Stimulated activated CD4-positive, alpha-beta T cell treated with anti-CD3 and anti-CD28 coated beads, Interleukin-4, amount 100 ng/mL, for 4 hours (primary cell): ENCODE measurements at regions not wholly inside any gene's neighbourhood (a gene's known extent, or its start where the extent isn't known, plus 50 kb on each side); places are given as distances from the start of the nearest gene placed in this dataset.

Experiments used
- DNase-seq, 2 experiments: peaks; one replicate each; pipeline ENCODE4 v3.0.0-alpha.2; 2020

DNA sequence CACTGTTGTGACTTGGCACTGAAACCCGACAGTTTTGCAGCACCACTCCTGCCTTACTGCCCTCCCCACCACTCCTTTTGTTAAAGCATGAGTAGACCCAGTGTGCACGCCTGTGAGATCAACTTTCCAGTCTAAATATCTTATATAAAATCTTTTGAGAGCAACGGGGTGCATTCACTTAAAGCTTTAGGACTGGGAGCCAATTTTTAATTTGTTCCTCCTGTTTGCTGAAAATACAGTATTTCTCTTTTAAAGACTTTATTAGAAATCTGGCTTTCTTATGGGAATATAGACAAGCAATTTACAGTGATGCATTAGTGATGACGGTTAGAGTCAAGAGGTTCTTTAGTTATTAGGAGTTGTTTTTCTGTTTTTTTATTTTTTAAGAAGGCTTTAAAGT lies 397.5 kb downstream of the TMEM167A start:
- DNase-seq: no peak

DNA sequence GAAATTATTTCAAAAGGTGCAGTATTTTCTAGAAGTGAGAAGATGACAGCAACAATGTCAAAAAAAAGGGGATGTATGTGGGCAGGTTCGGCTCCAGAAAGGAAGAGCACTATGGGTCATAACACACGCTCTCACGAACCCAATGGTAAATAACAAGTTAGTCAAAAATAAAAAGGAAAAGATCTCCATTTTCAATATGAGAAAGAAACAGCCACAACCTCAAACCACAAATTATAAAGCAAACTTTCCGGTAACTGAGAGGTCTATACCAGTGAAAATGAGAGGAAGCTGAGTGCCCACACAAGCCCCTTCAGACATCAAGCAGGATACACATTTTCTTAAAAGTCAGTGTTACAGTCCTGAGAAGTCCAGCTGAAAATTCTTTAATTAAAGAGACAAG lies 398.5 kb upstream of the RPS23 start:
- DNase-seq: no peak

DNA sequence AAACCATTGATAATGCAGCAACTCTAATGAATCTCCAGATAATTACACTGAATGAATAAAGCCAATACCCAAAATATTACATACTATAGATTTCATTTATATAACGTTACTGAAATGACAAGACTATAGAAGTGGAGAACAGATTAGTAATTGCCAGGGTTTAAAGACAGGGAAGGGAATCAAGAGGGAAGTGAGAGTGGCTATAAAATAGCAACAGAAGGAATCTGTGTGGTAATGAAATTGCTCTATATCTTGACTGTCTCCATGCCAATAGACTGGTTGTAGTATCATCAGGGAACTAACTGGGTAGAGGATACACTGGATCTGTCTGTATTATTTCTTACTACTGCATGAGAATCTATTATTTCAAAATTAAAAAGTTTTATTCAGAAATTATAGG lies 396.5 kb upstream of the RPS23 start:
- DNase-seq: no peak

DNA sequence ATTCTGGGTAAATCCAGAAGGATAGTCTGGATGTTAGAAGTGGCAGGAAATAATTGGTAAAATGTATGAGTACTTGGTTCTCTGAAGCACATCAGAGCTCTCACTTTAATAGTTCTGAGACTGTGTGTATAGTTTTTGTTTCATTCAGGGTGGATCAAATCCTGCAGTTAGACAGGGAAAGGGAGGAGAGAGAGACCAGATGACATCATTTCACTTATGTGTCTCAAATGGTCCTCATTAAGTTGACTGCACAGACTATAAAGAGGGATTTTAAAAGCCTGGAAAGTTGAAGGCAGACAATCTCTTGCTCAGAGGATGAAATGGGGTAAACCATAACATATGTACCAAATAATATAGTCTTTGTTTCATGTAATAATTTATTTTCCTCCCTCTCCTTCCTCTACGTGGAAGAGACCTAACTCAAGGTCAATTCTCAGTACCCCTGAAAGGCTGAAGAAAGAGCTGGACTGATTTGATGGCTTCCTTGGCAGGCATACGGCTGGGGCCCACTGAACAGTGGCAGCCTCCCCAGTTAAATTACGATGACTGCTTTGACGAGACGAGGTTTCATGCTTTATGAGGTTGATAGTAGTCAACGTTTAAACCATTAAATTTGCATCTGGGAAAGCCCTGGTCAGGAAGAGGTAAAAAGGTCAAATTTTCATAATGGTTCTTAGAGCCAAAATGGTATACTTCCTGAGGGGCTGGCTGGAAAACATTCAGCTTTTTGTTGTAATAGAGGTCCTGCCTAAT lies 395.1 kb upstream of the RPS23 start:
- DNase-seq: no peak

DNA sequence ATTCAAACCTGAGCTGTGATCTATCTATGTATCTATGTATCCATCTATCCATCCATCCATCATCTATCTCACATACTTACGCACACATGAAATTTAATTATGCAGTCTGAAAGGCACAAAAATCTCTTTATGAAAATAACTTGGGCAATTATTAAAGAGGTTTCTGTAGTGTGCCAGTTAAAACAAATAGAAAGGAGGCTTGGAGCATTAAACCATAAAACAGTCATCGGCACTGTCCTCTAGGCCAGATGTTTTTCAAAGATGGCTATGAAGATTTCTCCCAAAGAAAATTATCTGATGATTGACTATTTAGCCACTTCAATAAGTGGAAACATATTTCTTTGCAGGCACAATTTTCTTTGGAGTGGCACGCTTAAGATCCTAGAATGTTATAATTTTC lies 392.5 kb upstream of the RPS23 start:
- no peak for DNase-seq

DNA sequence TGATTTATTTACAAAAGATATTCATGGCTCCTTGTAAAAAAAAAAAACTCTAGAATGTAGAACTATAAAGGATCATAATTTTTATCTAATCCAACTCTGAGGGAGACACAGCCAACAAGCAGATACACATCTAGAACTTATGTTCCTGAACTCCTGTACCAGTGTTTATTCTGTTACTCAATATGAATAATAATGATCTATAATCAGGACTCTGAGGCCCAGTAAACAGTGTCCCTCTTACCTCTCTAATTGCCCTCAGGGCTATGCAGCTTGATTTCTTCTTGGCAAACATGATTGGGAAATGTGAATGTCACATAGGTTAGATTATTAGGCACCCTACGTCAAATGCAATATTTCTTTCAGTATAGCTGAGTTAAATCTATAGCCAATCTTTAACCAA lies 391.6 kb upstream of the RPS23 start:
- DNase-seq: no peak

DNA sequence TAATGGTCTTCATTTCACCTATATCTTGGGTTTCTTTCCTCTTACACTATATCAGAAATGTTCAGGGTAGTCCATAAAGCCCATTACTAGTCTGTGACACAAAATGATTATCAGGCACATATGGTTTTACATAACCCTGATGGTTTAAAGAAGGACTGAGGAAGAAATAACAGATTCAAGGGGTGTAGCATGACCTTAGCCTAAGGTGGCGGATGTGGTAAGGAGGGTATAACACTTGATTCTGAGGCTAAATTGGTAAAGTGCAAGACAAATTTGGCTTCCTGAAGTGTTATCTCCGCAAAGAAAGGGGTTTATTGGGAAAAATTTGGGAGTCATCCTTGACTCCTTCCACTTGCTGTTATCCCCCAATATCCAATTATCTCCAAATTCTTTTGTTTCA lies 388.2 kb upstream of the RPS23 start:
- DNase-seq: no peak

DNA sequence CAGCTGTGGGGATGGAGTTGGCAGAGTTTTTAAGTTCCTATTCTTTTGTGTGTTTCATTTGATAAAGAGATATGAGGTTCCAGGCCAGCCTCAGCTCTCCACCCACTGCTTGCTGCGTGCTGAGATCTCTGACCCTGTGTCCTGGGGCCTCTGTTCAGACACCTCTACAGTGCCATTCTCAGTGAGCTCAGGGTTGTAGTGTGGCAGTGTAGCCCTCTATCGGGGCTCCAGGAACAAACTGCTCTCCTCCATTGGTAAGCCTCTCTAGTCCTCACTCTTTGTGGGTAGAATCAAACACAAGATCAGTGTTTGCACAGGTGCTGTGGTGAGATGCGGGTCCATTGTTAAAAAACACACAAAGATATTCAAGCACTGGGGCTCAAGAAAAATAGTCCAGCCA lies 386.6 kb upstream of the RPS23 start:
- no peak for DNase-seq

DNA sequence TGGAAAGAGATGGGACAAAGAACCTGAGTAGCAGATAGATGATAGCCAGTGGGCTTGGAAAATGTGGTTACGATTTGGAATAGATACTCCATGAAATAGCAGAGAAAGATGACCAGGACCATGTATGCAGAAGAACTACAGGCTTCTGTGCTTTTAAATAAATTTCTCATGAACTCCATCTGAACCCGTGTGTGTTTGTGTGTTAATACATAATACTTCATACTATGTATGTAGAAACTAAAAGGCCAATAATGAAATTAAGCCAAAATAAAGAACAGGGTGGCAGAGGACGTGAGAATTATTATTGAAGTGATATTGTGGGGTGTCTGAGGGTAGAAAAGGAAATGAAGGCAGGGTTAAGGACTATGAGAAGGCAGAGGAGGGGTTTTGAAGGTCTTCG lies 385.1 kb upstream of the RPS23 start:
- DNase-seq: no peak

DNA sequence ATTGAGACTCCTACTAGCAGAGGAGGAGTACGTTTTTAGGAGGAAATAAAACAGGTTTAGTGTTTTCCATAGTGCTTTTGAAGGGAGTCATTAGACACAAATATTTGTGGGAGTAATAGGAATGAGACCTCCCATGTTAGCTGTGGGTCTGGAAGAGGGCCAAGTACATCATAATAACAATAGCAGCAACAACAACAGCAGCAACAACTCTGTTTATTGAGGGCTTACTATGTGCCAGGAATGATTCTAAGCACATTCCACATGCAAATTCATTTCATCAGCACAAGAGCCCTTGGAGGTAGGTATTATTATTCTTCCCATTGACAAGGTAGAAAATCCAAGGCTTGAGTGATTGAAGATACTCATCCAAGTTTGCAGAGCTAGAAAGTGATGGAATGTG lies 384.2 kb upstream of the RPS23 start:
- DNase-seq: no peak

DNA sequence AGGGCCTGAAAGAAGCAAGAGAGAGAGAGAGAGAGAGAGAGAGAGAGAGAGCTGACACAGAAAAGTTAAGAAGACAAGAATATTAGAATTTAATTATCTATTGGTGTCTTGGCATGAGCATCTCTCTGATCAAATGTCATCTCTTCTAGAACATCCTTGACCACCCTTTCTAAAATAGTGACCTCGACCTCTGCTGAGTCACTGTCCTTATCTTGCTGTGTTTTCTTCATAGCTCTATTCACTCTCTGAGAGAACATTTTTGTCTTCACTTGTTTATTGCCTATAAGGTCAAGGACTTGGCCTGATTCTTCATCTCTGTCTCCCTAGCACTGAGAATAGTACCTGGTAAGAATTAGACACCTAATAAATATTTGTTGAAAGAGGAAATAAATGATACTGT lies 383.8 kb upstream of the RPS23 start:
- no peak for DNase-seq

DNA sequence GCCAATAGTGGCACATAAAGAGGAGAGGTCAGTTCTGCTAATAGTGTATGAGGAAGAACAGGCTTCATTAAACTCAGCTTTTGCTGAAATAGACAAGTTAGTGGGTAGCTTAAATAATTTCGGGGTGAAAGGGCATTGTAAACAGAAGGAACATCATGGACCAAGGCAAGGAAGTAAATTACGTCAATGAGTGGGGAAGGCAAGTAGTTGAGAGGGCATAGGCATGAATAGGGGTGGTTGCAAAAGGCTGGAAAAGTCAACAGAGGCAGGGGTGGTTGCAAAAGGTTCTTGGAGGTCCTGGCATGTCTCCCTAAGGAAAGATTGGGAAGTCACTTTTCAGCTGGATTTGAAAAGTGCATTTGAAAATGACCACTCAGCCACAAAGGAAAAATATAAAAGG lies 383.3 kb upstream of the RPS23 start:
- no peak for DNase-seq

DNA sequence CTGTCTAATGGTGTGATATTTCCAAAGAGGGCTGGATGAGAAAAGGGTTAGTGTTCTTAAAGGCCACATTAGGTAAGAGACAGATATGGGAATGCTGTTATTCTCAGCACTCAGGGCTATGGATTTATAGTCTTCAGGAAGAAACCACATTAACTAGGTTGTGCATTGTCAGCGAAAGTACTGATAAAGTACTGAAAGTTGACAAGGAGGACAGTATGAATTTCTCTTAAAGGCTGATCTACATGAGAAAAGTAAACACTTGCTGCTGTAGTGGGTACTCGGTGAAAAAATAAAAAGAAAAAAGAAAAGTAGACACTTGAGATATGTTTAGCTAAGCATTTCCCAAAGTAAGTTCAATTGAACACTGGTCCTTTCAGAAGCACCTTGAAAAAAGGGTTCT lies 381.0 kb upstream of the RPS23 start:
- no peak for DNase-seq

DNA sequence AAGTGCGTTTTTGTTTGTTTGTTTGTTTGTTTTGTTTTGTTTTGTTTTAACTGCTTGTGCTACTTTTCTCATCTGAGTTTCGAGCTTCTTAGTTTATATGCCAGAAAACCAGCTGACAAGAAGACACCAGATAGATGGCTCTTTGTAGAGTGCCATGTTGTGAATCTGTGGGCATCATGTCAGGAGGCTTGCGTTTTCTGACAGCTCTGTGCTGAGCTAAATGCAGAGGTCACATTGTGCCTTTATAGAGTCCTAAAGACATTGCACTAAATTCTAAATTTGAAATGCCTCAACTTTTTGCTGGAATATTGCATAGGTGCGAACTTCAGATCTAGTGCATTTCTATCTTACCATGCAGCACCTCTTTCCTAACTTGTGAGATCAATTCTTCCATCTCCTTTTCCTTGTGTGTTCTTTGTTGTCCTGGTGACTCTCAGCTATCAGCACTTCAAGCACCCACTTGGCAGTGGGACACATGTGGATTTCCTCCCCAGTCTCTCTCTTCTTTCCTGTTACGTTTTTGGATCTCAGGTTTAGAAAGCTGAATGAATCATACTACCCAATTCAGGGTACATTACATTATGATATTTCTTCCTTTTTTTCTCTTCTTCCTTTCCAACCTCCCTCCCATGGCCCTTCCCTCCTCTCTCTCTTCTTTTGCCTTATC lies 379.0 kb upstream of the RPS23 start:
- DNase-seq: no peak

DNA sequence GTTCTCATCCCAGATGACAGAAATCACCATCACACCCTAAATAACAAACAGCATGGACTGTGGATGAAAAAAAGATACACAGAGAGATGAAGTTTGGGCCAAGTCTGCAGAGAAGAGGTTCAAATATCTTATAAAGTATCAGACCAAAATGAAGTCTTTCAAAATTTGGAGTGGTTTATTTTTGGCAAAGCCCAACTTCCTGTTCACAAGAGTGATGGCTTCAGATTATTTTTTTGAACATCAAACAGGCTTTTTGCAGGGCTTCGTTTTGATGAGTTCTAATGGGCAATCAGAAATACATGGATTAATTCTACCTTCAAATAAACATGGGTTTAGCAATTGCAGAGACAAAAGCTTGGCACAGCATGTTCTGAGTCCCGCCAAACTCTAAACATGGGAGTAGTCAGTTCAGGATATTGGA lies 378.2 kb upstream of the RPS23 start:
- DNase-seq: no peak

DNA sequence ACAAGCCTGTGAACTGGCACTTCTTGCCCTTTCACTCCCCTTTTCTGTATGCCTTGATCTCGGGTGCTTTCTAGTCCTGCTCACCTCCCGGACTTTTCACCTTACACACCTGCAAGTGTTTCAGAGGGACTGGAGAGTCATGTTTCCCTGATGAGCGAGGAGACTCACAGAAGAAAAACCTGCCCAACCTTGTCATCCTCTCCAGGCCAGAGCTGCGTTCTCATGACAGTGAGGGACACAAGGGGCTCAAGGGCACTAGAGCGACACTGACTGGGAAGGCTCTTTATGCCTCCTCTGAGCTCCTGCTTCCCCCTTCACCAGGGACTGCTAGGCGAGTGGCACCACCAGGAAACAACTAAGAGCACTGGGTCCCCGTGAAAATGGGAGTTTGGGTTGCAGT lies 376.9 kb upstream of the RPS23 start:
- no peak for DNase-seq

DNA sequence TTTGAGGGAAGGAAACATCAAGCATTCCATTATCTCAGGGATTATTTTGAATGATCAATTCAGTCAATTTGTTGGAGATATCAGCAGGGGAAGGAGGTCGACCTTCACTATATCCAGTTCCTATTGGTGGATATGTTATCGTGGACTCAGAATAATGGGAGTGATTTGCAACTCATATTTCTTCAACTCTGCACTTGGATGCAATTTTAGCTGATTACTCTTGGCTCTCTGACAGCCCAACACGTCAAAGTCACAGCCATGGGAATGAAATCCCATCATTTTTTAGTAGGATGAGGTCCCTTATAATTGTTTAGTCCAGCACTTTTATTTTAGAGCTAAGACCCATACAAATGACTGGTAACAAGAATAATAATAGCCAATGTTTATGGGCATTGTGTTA lies 371.8 kb upstream of the RPS23 start:
- no peak for DNase-seq

DNA sequence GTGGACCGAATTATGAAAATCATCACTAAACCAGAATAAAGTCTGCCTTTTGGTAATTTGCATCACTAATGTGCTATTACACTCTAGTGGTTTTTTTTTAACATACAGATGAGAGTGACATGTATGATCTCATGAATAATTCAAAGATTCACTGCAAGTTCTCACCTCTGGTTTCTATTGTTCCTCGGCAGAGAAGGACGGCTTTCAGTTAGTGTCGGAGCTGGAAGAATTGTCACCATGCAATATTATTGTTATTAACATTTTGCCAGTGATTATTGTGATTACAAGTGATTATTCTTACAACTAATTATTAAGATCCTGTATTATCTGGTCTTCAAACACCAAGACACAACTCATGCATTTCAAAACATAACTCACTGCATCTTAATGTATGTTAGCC lies 366.6 kb upstream of the RPS23 start:
- no peak for DNase-seq

DNA sequence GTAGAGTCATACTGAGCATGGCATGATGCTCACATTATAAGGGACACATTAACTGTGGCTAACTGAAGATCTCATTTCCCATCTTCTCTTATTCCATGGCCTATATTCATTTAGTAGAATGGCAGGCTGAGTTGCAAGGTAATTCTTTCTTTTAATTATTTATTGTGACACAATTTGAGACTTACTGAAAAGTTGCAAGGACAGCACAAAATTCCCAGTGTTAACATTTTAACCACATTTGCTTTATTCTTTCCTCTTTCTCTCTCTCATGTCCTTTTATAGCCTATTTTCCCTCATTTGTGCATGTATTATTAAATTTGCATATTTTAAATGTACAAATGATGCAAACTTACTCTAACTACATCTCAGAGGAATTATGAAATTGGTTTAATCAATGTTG lies 366.1 kb upstream of the RPS23 start:
- no peak for DNase-seq

DNA sequence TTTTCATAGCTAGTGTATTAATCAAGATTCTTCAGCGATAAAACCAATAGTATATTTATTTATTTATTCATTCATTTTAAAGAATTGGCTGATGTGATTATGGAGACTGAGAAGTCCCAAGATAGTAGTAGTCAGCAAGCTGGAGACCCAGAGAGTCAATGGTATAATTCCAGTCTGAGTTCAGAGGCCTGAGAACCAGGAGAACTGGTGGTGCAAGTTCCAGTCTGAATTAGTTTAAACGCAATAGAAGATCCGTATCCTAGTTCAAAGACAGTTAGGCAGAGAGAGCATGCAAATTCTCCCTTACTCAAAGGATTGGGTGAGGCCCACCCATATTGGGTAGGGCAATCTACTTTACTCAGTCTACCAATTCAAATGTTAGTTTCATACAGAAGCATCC lies 364.2 kb upstream of the RPS23 start:
- DNase-seq: no peak

DNA sequence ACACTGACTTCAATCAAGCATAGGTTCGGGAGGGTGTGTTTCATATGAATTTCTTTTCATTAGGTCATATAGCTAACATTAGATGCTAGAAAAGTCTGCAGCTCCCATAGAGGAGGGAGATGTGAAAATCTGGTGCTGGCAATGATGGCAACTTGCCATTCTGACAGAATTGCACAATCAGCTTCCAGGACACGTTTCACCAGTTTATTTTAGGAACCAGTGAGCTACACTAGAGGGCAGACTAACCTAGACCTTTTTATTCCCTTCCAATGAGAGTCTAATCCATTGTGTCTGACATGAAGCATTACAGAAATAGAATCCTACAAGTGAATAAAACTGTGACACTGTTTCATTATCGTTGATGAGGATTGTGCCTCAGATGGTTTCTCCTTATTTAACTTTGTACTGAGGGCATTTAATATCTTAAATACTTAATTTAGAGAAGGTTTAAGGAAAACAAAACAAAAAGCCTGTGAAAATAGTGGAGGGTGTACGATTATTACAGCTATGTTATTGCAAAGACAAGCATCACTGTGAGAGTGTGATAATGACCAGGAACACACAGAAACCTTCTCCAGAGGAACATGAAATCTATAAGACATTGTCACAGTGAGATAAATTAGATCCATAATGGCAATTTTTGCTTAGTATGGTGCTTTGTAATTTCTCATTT lies 363.3 kb upstream of the RPS23 start:
- DNase-seq: no peak

DNA sequence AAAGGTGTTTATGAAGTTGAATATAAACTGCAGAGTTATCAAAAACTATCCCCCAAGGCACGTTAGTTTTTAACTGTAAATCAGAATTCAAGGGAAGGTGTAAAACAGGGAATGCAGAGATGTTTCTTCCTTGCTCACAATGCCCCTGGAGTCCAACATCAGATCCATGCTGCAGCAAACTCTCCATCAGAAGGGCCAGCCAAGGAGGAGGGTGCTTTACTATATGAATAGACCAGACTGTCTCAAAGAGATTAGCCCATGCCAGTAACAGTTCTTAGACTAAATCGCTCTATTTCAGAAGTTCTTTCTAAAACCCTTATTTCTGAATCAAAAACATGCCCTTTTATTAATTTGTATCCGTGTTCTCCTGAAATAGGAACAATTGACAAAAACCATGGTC lies 362.8 kb upstream of the RPS23 start:
- no peak for DNase-seq

DNA sequence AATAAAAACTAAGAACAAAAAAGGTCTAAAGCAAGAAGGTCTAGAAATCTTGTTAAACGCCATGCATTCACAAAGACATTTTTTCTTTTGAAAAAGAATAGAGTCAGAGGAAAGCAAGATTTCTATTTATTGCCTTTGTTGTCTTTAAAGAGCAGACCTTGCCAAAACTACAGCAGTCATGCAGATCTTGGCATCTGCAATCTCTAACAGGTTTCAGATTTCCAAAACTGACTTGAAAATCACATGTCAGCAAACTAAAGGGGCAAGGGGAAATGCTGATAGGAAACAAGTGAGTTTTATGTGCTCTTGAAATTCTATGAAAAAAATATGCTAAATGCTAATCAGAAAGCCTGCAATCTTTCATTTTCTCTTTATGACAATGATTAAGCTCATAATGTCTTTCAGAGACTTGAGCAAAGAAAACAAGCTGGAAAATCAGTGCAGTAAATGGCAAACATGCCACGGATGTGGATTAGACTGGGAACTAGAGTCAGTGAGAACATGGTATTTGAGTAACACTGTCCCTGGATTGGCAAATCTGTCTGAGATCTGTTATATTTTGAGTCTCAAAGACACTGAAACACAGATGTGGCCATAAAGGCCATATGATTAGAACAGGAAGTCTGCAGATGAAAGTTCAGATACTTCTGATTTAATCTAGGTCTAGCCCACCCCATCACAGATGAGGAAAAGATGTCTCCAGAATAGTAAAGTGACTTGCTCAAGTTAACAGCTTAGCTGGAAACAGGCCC lies 361.4 kb upstream of the RPS23 start:
- no peak for DNase-seq

DNA sequence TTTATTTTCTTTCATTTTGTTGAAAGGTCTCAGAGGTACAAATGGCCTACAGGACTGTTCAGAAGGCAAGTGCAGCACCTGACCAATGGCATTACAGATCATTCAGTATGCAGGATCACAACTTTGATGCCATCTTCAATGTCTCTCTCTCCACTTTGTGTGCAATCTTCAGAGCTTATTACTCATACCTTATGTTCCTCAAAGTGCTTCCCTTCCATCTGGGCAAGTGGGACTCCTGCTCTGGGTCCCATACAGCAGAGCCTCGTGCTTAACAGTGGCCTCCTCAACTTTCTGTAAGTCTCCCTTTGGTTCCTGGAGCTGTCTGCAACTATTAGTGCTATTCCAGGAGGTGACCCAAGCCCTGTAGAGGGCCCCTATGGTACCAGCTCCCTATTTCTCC lies 358.4 kb upstream of the RPS23 start:
- DNase-seq: no peak
